Neural cell (in vitro differentiated cells): ENCODE measurements at regions not wholly inside any gene's neighbourhood (a gene's known extent, or its start where the extent isn't known, plus 50 kb on each side); places are given as distances from the start of the nearest gene placed in this dataset.

Experiments used
- CTCF ChIP-seq: fragments of 450-650 bp; IDR thresholded peaks from 2 replicates; pipeline ENCODE4 v1.5.1; 2014; ENCODE audit warnings: antibody characterized with exemption, mild to moderate bottlenecking, moderate library complexity; ENCODE audit not compliant: poor library complexity, severe bottlenecking
- EP300 ChIP-seq: fragments of 450-650 bp; conservative IDR thresholded peaks from 2 replicates; pipeline ENCODE4 v1.6.1; 2014; ENCODE audit warnings: antibody characterized with exemption, mild to moderate bottlenecking, moderate library complexity; ENCODE audit not compliant: poor library complexity, severe bottlenecking
- EZH2 ChIP-seq: fragments of 200-600, 300-800 bp; shearing (Covaris generic), sonication (generic); IDR thresholded peaks from 2 replicates; pipeline ENCODE4 v1.6.1; 2014; ENCODE audit warnings: antibody characterized with exemption, low read length, borderline replicate concordance, mild to moderate bottlenecking; ENCODE audit not compliant: insufficient read depth, poor library complexity, severe bottlenecking
- MXI1 ChIP-seq: fragments of 450-650 bp; conservative IDR thresholded peaks from 2 replicates; pipeline ENCODE4 v1.6.1; 2014; ENCODE audit warnings: antibody characterized with exemption, mild to moderate bottlenecking; ENCODE audit not compliant: poor library complexity, severe bottlenecking
- POLR2AphosphoS5 ChIP-seq: IDR thresholded peaks from 2 replicates; pipeline ENCODE4 v1.6.1; 2012
- RAD21 ChIP-seq: fragments of 450-650 bp; conservative IDR thresholded peaks from 2 replicates; pipeline ENCODE4 v1.6.1; 2014; ENCODE audit warnings: antibody characterized with exemption, mild to moderate bottlenecking, moderate library complexity
- REST ChIP-seq: IDR thresholded peaks from 2 replicates; pipeline ENCODE4 v1.6.1; 2012; ENCODE audit warnings: borderline replicate concordance
- SMC3 ChIP-seq: fragments of 450-650 bp; conservative IDR thresholded peaks from 2 replicates; pipeline ENCODE4 v1.6.1; 2014; ENCODE audit warnings: antibody characterized with exemption, mild to moderate bottlenecking, moderate library complexity; ENCODE audit not compliant: poor library complexity
- TAF1 ChIP-seq: IDR thresholded peaks from 2 replicates; pipeline ENCODE4 v1.6.1; 2012; ENCODE audit warnings: low read depth

- TF ChIP-seq RAD21 (no peak), CTCF (no peak), MXI1 (no peak), TAF1 (no peak), EZH2 (no peak), POLR2AphosphoS5 (no peak), REST (no peak), SMC3 (no peak), EP300 (no peak)
Measured at GRCh38 chr6:151164383-151164782, 75.4 kb upstream of the AKAP12 start.
